Naive thymus-derived CD4-positive, alpha-beta T cell (primary cell): ENCODE measurements at regions not wholly inside any gene's neighbourhood (a gene's known extent, or its start where the extent isn't known, plus 50 kb on each side); places are given as distances from the start of the nearest gene placed in this dataset.

Experiments used
- ATAC-seq: fragments of 150-1000 bp; cut with Tn5 transposase; 2 replicates; pipeline ENCODE4 v1.10.0; 2021; ENCODE audit warnings: mild to moderate bottlenecking, moderate library complexity
- CTCF ChIA-PET: fragments of 350-600 bp; sonication (Branson Sonifier 250); formaldehyde crosslinking; loops from one replicate; lab custom pipeline; 2021; ENCODE audit warnings: antibody characterized with exemption; lab: Charles Lee
- POLR2A ChIA-PET: fragments of 350-600 bp; sonication (Branson Sonifier 250); formaldehyde crosslinking; loops from one replicate; lab custom pipeline; 2021; ENCODE audit warnings: antibody characterized with exemption, inconsistent platforms; lab: Charles Lee
- DNase-seq, 9 donors: peaks; one replicate each; pipeline versions ENCODE4 v3.0.0 to v3.0.0-alpha.2; 2020 to 2022; ENCODE audit warnings: mixed read lengths in 1 of 9
- H3K27ac ChIP-seq: one replicate; pipeline ENCODE4 v1.7.0; 2013; ENCODE audit warnings: mild to moderate bottlenecking, low read depth, low read length, moderate library complexity
- H3K27me3 ChIP-seq, 2 donors: one replicate each; pipeline ENCODE4 v1.7.0; 2013; ENCODE audit warnings: low read length in 2 of 2, mild to moderate bottlenecking in 2 of 2, moderate library complexity in 2 of 2; ENCODE audit not compliant: control insufficient read depth in 2 of 2, insufficient read depth in 2 of 2
- H3K36me3 ChIP-seq, 3 experiments: 1 replicate in 2 of 3; 2 replicates in 1 of 3; pipeline ENCODE4 v1.7.0; 2013; ENCODE audit warnings: low read length in 3 of 3, mild to moderate bottlenecking in 3 of 3, moderate library complexity in 1 of 3; ENCODE audit not compliant: insufficient read depth in 3 of 3, control insufficient read depth in 2 of 3
- H3K4me1 ChIP-seq, 2 donors: one replicate each; pipeline ENCODE4 v1.7.0; 2013; ENCODE audit warnings: low read length in 2 of 2, mild to moderate bottlenecking in 2 of 2, moderate library complexity in 1 of 2; ENCODE audit not compliant: control insufficient read depth in 2 of 2, insufficient read depth in 2 of 2
- H3K4me3 ChIP-seq: 2 replicates; pipeline ENCODE4 v1.7.0; 2013; ENCODE audit warnings: mild to moderate bottlenecking, low read length
- H3K9me3 ChIP-seq, 3 experiments: 1 replicate in 2 of 3; 2 replicates in 1 of 3; pipeline ENCODE4 v1.7.0; 2013; ENCODE audit warnings: low read length in 3 of 3; ENCODE audit not compliant: control insufficient read depth in 2 of 3
- H3K27ac Mint-ChIP-seq, 9 donors: one replicate each; pipeline ENCODE4 v1.8.0; 2020 to 2022; ENCODE audit warnings: mixed read lengths in 9 of 9, mild to moderate bottlenecking in 8 of 9, moderate library complexity in 5 of 9, inconsistent platforms in 2 of 9
- H3K27me3 Mint-ChIP-seq, 5 donors: one replicate each; pipeline ENCODE4 v1.8.0; 2021 to 2022; ENCODE audit warnings: mixed read lengths in 5 of 5, mild to moderate bottlenecking in 1 of 5
- H3K36me3 Mint-ChIP-seq, 5 donors: one replicate each; pipeline ENCODE4 v1.8.0; 2020 to 2022; ENCODE audit warnings: mixed read lengths in 5 of 5, mild to moderate bottlenecking in 3 of 5, inconsistent platforms in 1 of 5
- H3K4me1 Mint-ChIP-seq, 7 donors: one replicate each; pipeline ENCODE4 v1.8.0; 2020 to 2022; ENCODE audit warnings: mixed read lengths in 7 of 7, mild to moderate bottlenecking in 3 of 7, inconsistent platforms in 1 of 7
- H3K4me3 Mint-ChIP-seq, 10 donors: one replicate each; pipeline ENCODE4 v1.8.0; 2020 to 2022; ENCODE audit warnings: mild to moderate bottlenecking in 10 of 10, mixed read lengths in 10 of 10, moderate library complexity in 6 of 10, inconsistent platforms in 2 of 10
- H3K9me3 Mint-ChIP-seq, 11 donors: one replicate each; pipeline ENCODE4 v1.8.0; 2020 to 2022; ENCODE audit warnings: mixed read lengths in 11 of 11, mild to moderate bottlenecking in 4 of 11, inconsistent platforms in 1 of 11, moderate library complexity in 1 of 11
- intact Hi-C, 2 donors: fragments of 100-400 bp; cut with micrococcal nuclease; formaldehyde crosslinking; loops; one replicate each; pipeline ENCODE4 v1.15.1; 2023

- intact Hi-C loops = no loop called here
- no peak overlapping the region for H3K27ac Mint-ChIP-seq
- ATAC-seq = no peak
- H3K4me1 Mint-ChIP-seq = peaks cover 0 to 1% (median 0%) of the 10 kb centered on the region in 7 donors
- CTCF ChIA-PET = no interaction called here
- no peaks in the 10 kb centered on the region for H3K9me3 Mint-ChIP-seq
- no peaks in the 10 kb centered on the region for H3K27me3 ChIP-seq
- H3K27ac ChIP-seq = no peak overlapping the region
- no peaks in the 10 kb centered on the region for H3K36me3 Mint-ChIP-seq
- H3K9me3 ChIP-seq = no peaks in the 10 kb centered on the region
- DNase-seq = no peak
- H3K36me3 ChIP-seq = no peaks in the 10 kb centered on the region
- H3K4me3 Mint-ChIP-seq = no peak overlapping the region
- POLR2A ChIA-PET = no interaction called here
- no peak overlapping the region for H3K4me3 ChIP-seq
- H3K4me1 ChIP-seq = no peaks in the 10 kb centered on the region
- peaks cover 0 to 19% (median 7%) of the 10 kb centered on the region in 5 donors for H3K27me3 Mint-ChIP-seq
These were observed 208.2 kb upstream of the STK17B start for GRCh38 chr2:196379600-196379999.

GRCh38 chr2:196380098-196380497 is 208.7 kb upstream of the STK17B start:
- Mint-ChIP-seq H3K27me3 (peaks cover 0 to 18% (median 6%) of the 10 kb centered on the region in 5 donors), H3K27ac (no peak overlapping the region), H3K4me3 (no peak overlapping the region), H3K4me1 (peaks cover 0 to 1% (median 0%) of the 10 kb centered on the region in 7 donors), H3K36me3 (no peaks in the 10 kb centered on the region), H3K9me3 (no peaks in the 10 kb centered on the region)
- CTCF ChIA-PET = no interaction called here
- intact Hi-C loops = no loop called here
- no peak overlapping the region for H3K4me3 ChIP-seq
- DNase-seq (no peak), ATAC-seq (no peak)
- no peaks in the 10 kb centered on the region for H3K36me3 ChIP-seq
- H3K27me3 ChIP-seq = no peaks in the 10 kb centered on the region
- no peaks in the 10 kb centered on the region for H3K4me1 ChIP-seq
- no peak overlapping the region for H3K27ac ChIP-seq
- POLR2A ChIA-PET = no interaction called here
- no peaks in the 10 kb centered on the region for H3K9me3 ChIP-seq

- H3K4me3 ChIP-seq = no peak overlapping the region
- no peaks in the 10 kb centered on the region for H3K9me3 ChIP-seq
- DNase-seq (no peak), ATAC-seq (no peak)
- ChIA-PET CTCF (no interaction called here), POLR2A (no interaction called here)
- no peak overlapping the region for H3K27ac Mint-ChIP-seq
- H3K27ac ChIP-seq = no peak overlapping the region
- H3K4me1 Mint-ChIP-seq = peaks cover 0 to 1% (median 0%) of the 10 kb centered on the region in 7 donors
- H3K9me3 Mint-ChIP-seq = no peaks in the 10 kb centered on the region
- intact Hi-C loops = no loop called here
- H3K36me3 ChIP-seq = no peaks in the 10 kb centered on the region
- no peaks in the 10 kb centered on the region for H3K4me1 ChIP-seq
- no peaks in the 10 kb centered on the region for H3K27me3 ChIP-seq
- H3K36me3 Mint-ChIP-seq = no peaks in the 10 kb centered on the region
- H3K27me3 Mint-ChIP-seq = peaks cover 0 to 18% (median 6%) of the 10 kb centered on the region in 5 donors
- no peak overlapping the region for H3K4me3 Mint-ChIP-seq
These were observed 209.2 kb upstream of the STK17B start for GRCh38 chr2:196380575-196380974.

GRCh38 chr2:196381464-196381863 is 210.1 kb upstream of the STK17B start:
- Histone ChIP-seq H3K27ac (no peak overlapping the region), H3K9me3 (no peaks in the 10 kb centered on the region), H3K27me3 (no peaks in the 10 kb centered on the region), H3K36me3 (no peaks in the 10 kb centered on the region), H3K4me3 (no peak overlapping the region), H3K4me1 (no peaks in the 10 kb centered on the region)
- CTCF ChIA-PET = no interaction called here
- no peak overlapping the region for H3K27ac Mint-ChIP-seq
- peaks cover 0 to 4% (median 0%) of the 10 kb centered on the region in 11 donors for H3K9me3 Mint-ChIP-seq
- DNase-seq (no peak), ATAC-seq (no peak)
- no peak overlapping the region for H3K4me3 Mint-ChIP-seq
- peaks cover 0 to 1% (median 0%) of the 10 kb centered on the region in 7 donors for H3K4me1 Mint-ChIP-seq
- H3K27me3 Mint-ChIP-seq = peaks cover 0 to 14% (median 6%) of the 10 kb centered on the region in 5 donors
- POLR2A ChIA-PET = no interaction called here
- intact Hi-C loops = no loop called here
- H3K36me3 Mint-ChIP-seq = peaks cover 0 to 4% (median 0%) of the 10 kb centered on the region in 5 donors

GRCh38 chr2:196383799-196384198 is 212.4 kb upstream of the STK17B start:
- H3K27me3 Mint-ChIP-seq = peaks cover 0 to 12% (median 0%) of the 10 kb centered on the region in 5 donors

GRCh38 chr2:196384729-196385128 is 213.4 kb upstream of the STK17B start:
- no peak for ATAC-seq
- H3K27ac ChIP-seq = no peak overlapping the region
- POLR2A ChIA-PET = no interaction called here

More at GRCh38 chr2:196383799-196384198, 212.4 kb upstream of the STK17B start:
- Histone ChIP-seq H3K27me3 (no peaks in the 10 kb centered on the region), H3K4me1 (no peaks in the 10 kb centered on the region), H3K4me3 (no peak overlapping the region), H3K36me3 (no peaks in the 10 kb centered on the region), H3K9me3 (no peaks in the 10 kb centered on the region), H3K27ac (no peak overlapping the region)
- peaks cover 0 to 4% (median 0%) of the 10 kb centered on the region in 11 donors for H3K9me3 Mint-ChIP-seq
- POLR2A ChIA-PET = no interaction called here
- ATAC-seq (no peak), DNase-seq (no peak)
- intact Hi-C loops = no loop called here
- H3K36me3 Mint-ChIP-seq = peaks cover 0 to 4% (median 0%) of the 10 kb centered on the region in 5 donors
- CTCF ChIA-PET = no interaction called here
- no peak overlapping the region for H3K4me3 Mint-ChIP-seq
- peaks cover 0 to 1% (median 0%) of the 10 kb centered on the region in 7 donors for H3K4me1 Mint-ChIP-seq
- no peak overlapping the region for H3K27ac Mint-ChIP-seq

GRCh38 chr2:196389670-196390069 is 218.3 kb upstream of the STK17B start:
- intact Hi-C loops = no loop called here
- POLR2A ChIA-PET = no interaction called here
- peaks cover 0 to 9% (median 0%) of the 10 kb centered on the region in 5 donors for H3K36me3 Mint-ChIP-seq

More at GRCh38 chr2:196384729-196385128, 213.4 kb upstream of the STK17B start:
- H3K4me1 Mint-ChIP-seq = peaks cover 0 to 1% (median 0%) of the 10 kb centered on the region in 7 donors
- H3K27me3 Mint-ChIP-seq = peaks cover 0 to 10% (median 0%) of the 10 kb centered on the region in 5 donors
- peaks cover 0 to 4% (median 0%) of the 10 kb centered on the region in 5 donors for H3K36me3 Mint-ChIP-seq
- DNase-seq = no peak
- Histone ChIP-seq H3K4me3 (no peak overlapping the region), H3K36me3 (no peaks in the 10 kb centered on the region), H3K27me3 (no peaks in the 10 kb centered on the region), H3K9me3 (no peaks in the 10 kb centered on the region), H3K4me1 (no peaks in the 10 kb centered on the region)
- no peak overlapping the region for H3K27ac Mint-ChIP-seq
- CTCF ChIA-PET = no interaction called here
- intact Hi-C loops = no loop called here
- no peak overlapping the region for H3K4me3 Mint-ChIP-seq
- H3K9me3 Mint-ChIP-seq = peaks cover 0 to 4% (median 0%) of the 10 kb centered on the region in 11 donors

More at GRCh38 chr2:196389670-196390069, 218.3 kb upstream of the STK17B start:
- Mint-ChIP-seq H3K4me3 (no peak overlapping the region), H3K4me1 (no peaks in the 10 kb centered on the region), H3K27ac (no peak overlapping the region), H3K27me3 (peaks cover 0 to 12% (median 3%) of the 10 kb centered on the region in 5 donors), H3K9me3 (peaks cover 0 to 5% (median 2%) of the 10 kb centered on the region in 11 donors)
- no peaks in the 10 kb centered on the region for H3K27me3 ChIP-seq
- no peaks in the 10 kb centered on the region for H3K9me3 ChIP-seq
- DNase-seq = no peak
- ATAC-seq = no peak
- H3K36me3 ChIP-seq = no peaks in the 10 kb centered on the region
- H3K4me1 ChIP-seq = no peaks in the 10 kb centered on the region
- CTCF ChIA-PET = interaction anchor here (0.7 kb wide), 1 partner anchor 227 kb away, joined by 3 read pairs; no protein-coding TSS in a partner anchor
- H3K27ac ChIP-seq = no peak overlapping the region
- no peak overlapping the region for H3K4me3 ChIP-seq
